Right lobe of liver (tissue), 6 donors: ENCODE measurements at regions not wholly inside any gene's neighbourhood (a gene's known extent, or its start where the extent isn't known, plus 50 kb on each side); places are given as distances from the start of the nearest gene placed in this dataset.

ENCODE experiments used
- ATAC-seq, 4 donors: fragments of 200-7000 bp; cut with Tn5 transposase; one replicate each; pipeline ENCODE4 v1.9.1; 2020; ENCODE audit warnings: mild to moderate bottlenecking in 4 of 4, moderate library complexity in 4 of 4
- DNase-seq, 3 donors: peaks; one replicate each; pipeline ENCODE4 v3.0.0-alpha.2; 2020
- H3K27ac ChIP-seq, 3 donors: fragments of 200-600 bp; one replicate each; pipeline ENCODE4 v1.8.0; 2022
- H3K27me3 ChIP-seq, 2 donors: fragments of 200-600 bp; one replicate each; pipeline ENCODE4 v1.8.0; 2022
- H3K36me3 ChIP-seq, 4 donors: fragments of 200-600 bp; sonication (generic) in 1 of 4; one replicate each; pipeline versions ENCODE4 v1.5.1 to v1.8.0; 2017 to 2022; ENCODE audit warnings: control low read depth in 1 of 4
- H3K4me1 ChIP-seq, 4 donors: fragments of 200-600 bp; sonication (generic) in 1 of 4; one replicate each; pipeline versions ENCODE4 v1.5.1 to v1.8.0; 2017 to 2022; ENCODE audit warnings: control low read depth in 1 of 4
- H3K4me3 ChIP-seq, 3 donors: fragments of 200-600 bp; one replicate each; pipeline ENCODE4 v1.8.0; 2022
- H3K9me3 ChIP-seq, 4 donors: fragments of 200-600 bp; sonication (generic) in 1 of 4; one replicate each; pipeline versions ENCODE4 v1.5.1 to v1.8.0; 2017 to 2022; ENCODE audit warnings: control low read depth in 1 of 4
- CTCF ChIP-seq, 4 donors: fragments of 200-600 bp in 3 of 4; fragments of 450-650 bp in 1 of 4; IDR thresholded peaks; one replicate each; pipeline versions ENCODE4 v1.5.1 to v1.8.0; 2016 to 2022; ENCODE audit warnings: antibody characterized with exemption in 4 of 4, mild to moderate bottlenecking in 2 of 4
- POLR2A ChIP-seq: fragments of 450-650 bp; IDR thresholded peaks from one replicate; pipeline ENCODE4 v1.6.1; 2017; ENCODE audit warnings: antibody characterized with exemption, mild to moderate bottlenecking
- WGBS: methylation state at CpG from one replicate; pipeline ENCODE4 v1.1.6; 2018; ENCODE audit warnings: low coverage, low lambda C conversion rate; ENCODE audit not compliant: insufficient coverage; ENCODE audit errors: missing lambda C conversion rate; 5-methylcytosine and 5-hydroxymethylcytosine counted together
- intact Hi-C, 2 donors: fragments of 100-400 bp; cut with DNase I; formaldehyde crosslinking; loops; one replicate each; pipeline versions ENCODE4 v1.11.2 to v1.14.1; 2022
- donor health status: DM: no; HTN: yes; CAD: no.
- donor health status: DM: no; HTN: no; CAD: no.
- donor health status: DM: no; HTN: no; CAD: no.
- donor health status: DM: no; HTN: yes; CAD: no.
- donor health status: DM: no; HTN: yes; CAD: no.

DNA sequence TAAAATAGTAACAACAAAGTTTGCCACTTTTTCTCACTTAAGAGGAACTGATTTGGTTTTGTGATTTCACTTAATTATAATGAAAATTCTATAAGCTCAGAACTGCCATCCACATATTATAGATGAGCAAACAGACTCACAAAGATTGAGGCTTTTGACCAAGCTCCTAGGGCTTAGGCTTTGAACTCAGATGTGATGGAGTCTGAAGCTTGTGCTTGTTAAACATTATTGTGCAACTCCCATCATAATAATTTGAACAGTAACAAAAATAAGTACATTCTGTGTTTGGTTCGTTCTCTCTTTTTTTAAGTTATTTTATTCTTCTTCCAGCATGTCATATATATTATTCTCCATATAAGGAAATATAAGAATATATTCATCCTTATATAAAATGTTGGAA, 403.4 kb downstream of the PTPRC start:
- Histone ChIP-seq H3K36me3 (no peaks in the 10 kb centered on the region), H3K4me3 (no peak overlapping the region), H3K27ac (no peak overlapping the region), H3K9me3 (no peaks in the 10 kb centered on the region), H3K4me1 (no peaks in the 10 kb centered on the region), H3K27me3 (no peaks in the 10 kb centered on the region)
- no peak for ATAC-seq
- WGBS = 35% methylated on average over 1 of the region's 1 CpG
- intact Hi-C loops = no loop called here
- no peak for TF ChIP-seq POLR2A
- no peak for TF ChIP-seq CTCF (IDR thresholded peaks at IDR 0.05)
- no peak for DNase-seq

DNA sequence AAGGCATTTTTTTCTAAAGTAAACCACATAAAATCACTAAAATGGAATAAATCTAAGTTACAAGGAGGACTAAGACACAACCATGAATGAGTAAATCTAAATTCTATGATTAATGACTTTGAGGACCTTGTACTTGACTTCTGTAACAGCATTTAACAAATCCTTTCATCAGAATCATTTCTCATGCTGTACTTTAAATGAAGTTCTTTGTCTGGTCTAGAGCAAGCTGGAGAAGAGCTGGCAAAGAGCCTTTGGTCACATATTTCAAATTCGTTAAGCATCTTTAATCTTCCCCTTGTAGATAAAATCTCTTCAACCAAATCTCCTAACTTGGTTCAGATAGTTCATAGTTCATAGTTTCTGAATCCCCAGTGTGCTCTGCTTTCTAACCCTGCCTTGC, 405.4 kb downstream of the PTPRC start:
- intact Hi-C loops = no loop called here
- WGBS = 25% methylated on average over 1 of the region's 1 CpG
- Histone ChIP-seq H3K4me1 (no peaks in the 10 kb centered on the region), H3K27ac (no peak overlapping the region), H3K9me3 (no peaks in the 10 kb centered on the region), H3K4me3 (no peak overlapping the region), H3K36me3 (no peaks in the 10 kb centered on the region), H3K27me3 (no peaks in the 10 kb centered on the region)
- ATAC-seq = no peak
- DNase-seq = no peak
- TF ChIP-seq CTCF (IDR thresholded peaks at IDR 0.05) = no peak

DNA sequence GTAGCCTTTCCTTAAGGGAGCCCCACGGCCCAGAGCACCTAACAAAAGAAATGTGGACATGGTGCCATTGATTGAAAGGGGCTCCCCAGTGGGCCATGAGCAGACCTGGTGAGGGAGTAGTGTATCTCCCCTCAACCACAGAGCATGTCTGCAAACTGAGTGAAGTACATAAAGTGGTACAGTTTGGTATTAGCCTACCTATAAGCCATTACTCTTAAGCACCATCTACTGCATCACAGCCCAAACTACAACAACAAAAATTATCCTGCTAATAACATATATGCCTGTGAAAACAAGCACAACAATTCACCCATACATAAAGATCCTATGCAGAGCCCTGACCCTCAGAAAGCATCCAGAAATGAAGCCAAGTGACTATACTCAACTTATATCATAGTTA, 407.8 kb downstream of the PTPRC start:
- Histone ChIP-seq H3K27me3 (no peaks in the 10 kb centered on the region), H3K36me3 (no peaks in the 10 kb centered on the region), H3K9me3 (no peaks in the 10 kb centered on the region), H3K4me1 (no peaks in the 10 kb centered on the region), H3K4me3 (no peak overlapping the region), H3K27ac (no peak overlapping the region)
- WGBS = 80% methylated on average over 1 of the region's 1 CpG
- DNase-seq (no peak), ATAC-seq (no peak)
- no peak for TF ChIP-seq CTCF (IDR thresholded peaks at IDR 0.05)
- no peak for TF ChIP-seq POLR2A
- intact Hi-C loops = no loop called here

DNA sequence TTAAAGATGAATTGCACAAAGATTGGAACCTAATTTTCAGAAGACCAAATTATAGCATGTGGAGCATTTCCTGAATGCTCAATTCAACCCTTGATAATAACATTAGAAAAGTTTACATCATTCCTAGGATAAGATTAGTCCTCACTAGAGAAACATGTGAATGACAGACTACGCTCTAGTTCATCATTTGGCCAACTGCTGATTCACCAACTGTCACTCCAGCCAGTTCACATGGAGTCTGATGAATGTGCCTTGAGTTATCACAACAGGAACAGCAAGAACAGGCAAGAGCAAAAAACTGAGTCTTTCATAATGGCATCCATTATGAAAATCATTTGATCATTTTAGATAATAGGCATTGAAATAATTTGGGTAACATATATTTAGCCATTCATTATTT, 415.9 kb downstream of the PTPRC start:
- no peak for TF ChIP-seq CTCF (IDR thresholded peaks at IDR 0.05)
- TF ChIP-seq POLR2A = no peak
- no peak for ATAC-seq
- intact Hi-C loops = no loop called here
- Histone ChIP-seq H3K36me3 (no peaks in the 10 kb centered on the region), H3K4me3 (no peak overlapping the region), H3K27me3 (no peaks in the 10 kb centered on the region), H3K9me3 (no peaks in the 10 kb centered on the region), H3K4me1 (no peaks in the 10 kb centered on the region), H3K27ac (no peak overlapping the region)
- DNase-seq = no peak
- WGBS = 67% methylated on average over 1 of the region's 1 CpG

- WGBS = 40% methylated on average over 1 of the region's 1 CpG
These were observed 418.5 kb downstream of the PTPRC start for GRCh38 chr1:199057322-199057721.

More at GRCh38 chr1:199057322-199057721, 418.5 kb downstream of the PTPRC start:
- Histone ChIP-seq H3K27ac (no peak overlapping the region), H3K9me3 (no peaks in the 10 kb centered on the region), H3K36me3 (no peaks in the 10 kb centered on the region), H3K4me1 (no peaks in the 10 kb centered on the region), H3K27me3 (no peaks in the 10 kb centered on the region), H3K4me3 (no peak overlapping the region)
- ATAC-seq (no peak), DNase-seq (no peak)
- intact Hi-C loops = no loop called here
- TF ChIP-seq POLR2A (no peak), CTCF (IDR thresholded peaks at IDR 0.05) (no peak)
